DMS53 treated with DMSO at 0.1 percent for 48 hours (cell line): ENCODE measurements at regions not wholly inside any gene's neighbourhood (a gene's known extent, or its start where the extent isn't known, plus 50 kb on each side); places are given as distances from the start of the nearest gene placed in this dataset.
"Not testable (repeated sequence)": the region's sequence is repeated elsewhere in the genome, so short reads cannot be mapped to it uniquely, and the experiment has no call there.

Source experiments
- DNase-seq: peaks from one replicate; lab custom pipeline; 2025; ENCODE audit not compliant: unreplicated experiment; lab: John Stamatoyannopoulos, UW

DNA sequence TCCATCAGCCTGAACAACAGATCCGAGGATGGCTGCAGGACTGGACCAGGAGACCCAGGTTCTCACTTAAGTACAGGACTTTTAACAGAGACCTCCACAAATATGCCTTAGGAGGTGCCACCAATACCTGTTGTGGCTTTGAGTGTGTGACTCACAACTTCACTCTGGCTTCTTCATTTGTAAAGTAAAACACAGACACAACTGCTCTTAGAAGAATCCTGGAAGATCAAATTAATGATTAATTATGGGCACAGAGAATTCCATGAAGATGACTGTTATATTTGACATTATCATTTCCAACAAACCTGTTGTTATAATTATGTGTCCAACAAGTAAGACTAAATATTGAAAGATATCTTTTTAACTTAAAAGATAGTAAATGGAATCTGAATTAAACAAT lies 481.4 kb upstream of the KLHL29 start:
- no peak for DNase-seq

DNA sequence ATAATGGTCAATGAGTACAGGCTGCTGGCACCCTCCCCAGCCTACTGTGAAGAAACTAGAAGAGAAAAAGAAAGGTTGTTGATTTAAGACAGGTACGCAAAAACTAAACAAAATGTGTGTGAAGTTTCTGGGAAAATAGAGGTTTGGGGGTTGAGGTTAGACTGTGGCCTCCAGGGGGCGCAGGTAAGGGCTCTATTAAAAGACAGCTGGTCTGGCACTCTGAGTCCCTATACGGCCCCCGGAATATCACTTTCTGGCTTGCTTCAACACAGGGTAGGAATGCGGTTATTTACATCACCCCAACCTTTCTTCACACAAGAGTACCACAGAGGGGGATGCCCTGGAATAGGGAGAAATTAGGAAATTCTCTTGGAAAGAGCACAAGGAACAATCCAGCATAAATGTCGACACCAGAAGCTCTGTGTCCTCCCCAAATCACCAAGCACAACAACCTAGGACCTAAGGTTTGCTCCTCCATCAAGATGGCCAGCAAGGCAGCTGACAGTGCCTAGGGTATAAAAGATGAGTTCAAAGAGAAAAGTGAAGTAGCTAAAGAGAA lies 480.8 kb upstream of the KLHL29 start:
- peak; percentile 1 for DNase-seq

DNA sequence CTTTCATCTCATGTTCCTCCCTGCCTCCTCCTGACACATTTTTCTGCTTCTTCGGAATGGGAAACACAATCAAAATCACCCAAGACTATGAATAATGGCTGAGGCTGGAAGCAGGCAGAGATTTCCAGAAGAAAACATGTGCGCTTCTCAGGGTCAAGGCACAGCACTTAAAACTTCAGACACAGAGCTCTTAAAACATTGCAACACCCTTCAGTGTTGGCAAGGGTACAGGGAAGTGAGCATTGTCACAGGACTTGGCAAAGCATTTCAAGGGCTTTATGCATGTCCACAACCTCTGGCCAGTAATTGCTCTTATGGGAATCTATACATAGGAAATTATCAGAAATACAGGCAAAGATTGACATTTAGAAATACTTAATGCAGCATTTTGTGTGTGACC lies 477.6 kb upstream of the KLHL29 start:
- no peak for DNase-seq

DNA sequence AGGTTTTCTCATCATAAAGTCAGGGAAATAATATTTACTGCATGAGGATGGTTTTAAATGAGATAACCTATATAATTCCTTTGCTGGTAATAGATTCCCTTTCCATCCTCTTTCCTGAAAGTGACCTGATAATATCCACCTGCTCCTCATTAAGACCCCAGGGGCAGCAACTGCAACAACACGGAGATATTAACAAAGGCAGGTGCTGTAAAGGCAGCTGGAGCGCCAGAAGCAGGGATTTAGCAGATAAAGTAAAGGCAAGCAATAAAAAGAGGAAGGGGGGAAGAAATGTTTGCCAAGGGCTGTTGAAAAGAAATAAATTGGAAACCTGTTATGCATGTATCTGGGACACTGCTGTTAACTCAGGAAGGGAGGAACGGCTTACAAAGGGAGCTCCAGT lies 472.6 kb upstream of the KLHL29 start:
- no peak for DNase-seq

DNA sequence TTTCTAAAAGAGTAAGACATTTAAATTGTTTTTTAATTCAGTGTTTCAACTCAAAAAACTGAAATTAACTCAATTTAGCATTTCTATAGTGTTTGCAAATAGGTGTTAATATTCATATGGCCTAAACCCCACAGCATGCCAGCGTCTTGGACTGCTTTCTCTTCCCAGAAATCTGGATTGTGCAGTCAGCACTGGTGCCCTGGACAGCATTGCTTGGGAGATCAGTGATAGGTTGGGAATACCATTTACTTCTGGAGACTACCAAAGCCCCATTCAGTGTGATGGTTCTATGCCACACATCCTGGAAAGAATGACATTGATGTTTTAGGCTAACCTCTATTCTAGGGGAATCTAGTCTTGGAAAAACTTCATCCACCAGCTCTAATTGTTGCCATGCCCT lies 455.0 kb upstream of the KLHL29 start:
- DNase-seq, result no peak

DNA sequence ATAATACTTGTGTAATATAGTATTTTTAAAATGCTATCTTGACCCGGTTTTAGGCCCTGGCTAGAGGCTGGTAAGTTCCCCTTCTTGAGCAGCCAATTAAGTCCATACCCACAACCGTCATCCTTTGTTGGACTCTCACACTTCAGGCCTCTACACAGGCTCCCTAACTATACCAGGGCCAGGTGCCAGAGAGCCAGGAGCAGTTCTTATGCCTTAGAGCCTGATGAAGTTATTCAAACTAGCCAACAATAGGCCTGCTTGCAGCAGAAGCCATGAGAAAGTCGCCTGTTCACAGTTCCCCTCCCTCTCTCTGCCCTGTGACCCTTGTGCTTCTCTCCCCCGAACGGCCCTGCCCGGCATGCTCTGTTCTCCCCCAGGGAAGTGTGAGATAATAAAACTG lies 454.2 kb upstream of the KLHL29 start:
- DNase-seq, result no peak

DNA sequence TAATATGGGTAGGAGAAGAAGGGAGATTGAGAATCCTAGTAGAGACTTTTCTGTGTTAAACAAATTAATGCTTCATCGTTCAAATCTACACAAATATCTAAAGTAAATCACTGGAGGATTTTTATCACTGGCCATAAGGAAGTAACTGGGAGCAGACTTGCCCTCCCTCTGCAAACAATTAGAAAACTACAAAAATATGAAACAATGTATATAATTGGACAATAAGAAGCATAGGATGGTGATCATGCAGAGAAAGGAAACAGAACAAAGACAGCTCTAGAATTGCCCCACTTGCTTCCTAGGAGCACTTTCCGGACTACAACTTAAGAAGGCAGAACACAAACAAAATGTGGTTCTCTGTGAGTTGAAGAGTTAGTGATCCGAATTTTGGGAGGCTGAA lies 452.7 kb upstream of the KLHL29 start:
- DNase-seq, result no peak

DNA sequence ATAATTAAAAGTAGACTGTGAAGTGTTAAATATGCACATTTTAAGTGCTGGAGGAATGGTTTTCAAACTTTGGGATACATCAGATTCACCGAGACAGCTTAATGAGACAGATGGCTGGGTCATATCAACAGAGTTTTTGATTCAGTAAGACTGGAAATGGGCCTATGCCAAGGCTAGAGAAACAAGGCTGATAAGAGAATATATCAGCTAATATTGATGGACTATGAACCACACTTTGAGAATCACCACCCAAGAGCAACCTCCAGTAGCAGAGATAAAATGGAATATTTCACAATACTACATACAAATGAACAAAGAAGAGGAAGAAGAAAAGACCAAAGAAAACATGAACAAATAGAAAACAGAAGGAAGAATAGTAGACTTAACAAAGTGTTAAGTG lies 450.2 kb upstream of the KLHL29 start:
- no peak for DNase-seq

DNA sequence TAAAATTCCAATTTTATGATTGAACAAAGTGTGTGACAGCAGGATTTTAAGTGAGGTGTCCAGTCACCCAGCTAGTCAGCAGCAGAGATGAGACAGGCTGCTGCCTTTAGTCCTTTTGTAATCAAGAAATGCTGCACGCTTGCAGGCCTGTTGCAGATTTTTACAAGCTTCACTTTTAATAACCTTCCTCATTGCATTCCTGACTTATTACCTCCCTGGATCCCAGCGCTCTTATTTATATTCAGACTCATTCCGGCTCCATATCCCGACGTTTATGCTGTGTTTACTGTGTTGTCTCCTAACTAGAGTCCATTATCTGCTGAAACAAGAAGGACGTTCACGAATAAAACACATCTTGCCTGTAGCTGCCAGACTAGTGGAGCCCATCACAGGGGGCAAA lies 442.5 kb upstream of the KLHL29 start:
- no peak for DNase-seq

DNA sequence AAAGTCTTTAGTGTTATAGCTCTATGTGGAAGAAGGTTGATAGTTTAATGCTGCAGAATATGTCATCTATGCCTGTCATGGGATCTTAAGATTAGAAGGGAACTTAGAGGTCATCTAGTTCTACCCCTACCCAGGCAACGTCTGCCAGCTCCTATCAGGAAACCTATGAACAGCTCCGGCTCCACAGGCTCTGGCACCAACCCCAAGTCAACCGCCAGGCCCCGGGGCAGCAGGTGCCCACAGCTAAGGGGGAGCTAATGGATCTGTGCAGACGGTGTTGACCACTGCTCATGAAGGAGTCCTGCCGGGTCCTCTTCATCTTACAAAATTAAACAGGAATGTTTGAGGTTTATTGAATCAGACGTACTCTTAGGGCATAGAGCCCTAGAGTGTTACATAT lies 440.8 kb upstream of the KLHL29 start:
- no peak for DNase-seq

DNA sequence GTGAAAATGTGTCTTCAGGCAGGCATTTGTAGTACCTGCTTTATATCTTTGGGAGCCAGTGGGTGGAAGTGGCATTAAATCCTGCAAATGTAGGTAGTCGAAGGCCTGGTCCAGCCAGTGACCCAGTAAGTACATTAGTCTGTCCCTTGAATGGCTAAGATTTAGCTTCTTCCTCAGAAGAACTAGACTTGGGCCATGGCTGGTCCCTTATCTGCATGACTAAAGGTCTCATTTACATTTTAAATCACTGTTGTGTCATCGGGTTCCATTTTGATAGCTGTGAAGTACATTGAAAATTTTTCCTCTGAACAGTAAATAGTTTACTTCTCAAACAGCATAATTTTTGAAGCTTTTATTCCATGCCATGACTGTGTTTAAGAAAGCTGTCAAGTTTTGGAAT lies 438.4 kb upstream of the KLHL29 start:
- no peak for DNase-seq

DNA sequence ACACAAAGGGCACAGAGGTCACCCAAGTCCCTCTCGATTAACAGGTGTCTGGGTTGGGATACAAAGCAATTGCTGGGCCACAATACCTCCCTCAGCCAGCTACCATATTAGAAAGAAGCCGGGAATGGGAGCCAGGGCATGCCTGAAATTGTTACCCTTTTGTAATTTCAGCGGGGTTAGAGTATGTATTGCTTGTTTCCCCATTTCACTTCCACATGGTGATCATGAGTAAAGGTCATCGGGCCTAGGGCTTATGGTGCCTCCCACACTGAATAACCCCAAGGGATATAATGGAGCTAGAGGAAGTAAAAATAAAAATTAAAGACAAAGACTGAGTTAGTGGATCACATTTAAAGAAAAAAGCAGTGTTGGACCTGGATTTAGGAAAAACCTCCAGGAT lies 437.2 kb upstream of the KLHL29 start:
- DNase-seq, result no peak

DNA sequence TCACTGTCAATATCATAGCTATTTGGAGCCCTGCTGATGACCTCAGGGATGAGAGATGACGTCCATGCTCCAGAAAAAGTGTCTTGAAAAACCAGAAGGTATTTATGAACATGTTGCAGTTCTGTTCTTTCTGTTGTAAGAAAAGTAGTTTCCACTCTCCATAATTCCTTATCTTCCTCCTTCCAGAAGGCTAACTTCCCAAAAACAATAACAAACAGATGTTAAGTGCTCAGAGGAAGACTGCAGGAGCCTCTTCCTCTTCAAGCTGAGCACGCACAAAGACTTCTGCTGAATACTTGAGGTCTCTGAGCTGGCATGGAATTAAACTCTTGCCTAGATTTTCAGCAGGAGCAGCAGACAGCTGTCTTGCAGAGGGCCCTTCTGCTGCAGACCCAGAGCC lies 434.5 kb upstream of the KLHL29 start:
- no peak for DNase-seq

DNA sequence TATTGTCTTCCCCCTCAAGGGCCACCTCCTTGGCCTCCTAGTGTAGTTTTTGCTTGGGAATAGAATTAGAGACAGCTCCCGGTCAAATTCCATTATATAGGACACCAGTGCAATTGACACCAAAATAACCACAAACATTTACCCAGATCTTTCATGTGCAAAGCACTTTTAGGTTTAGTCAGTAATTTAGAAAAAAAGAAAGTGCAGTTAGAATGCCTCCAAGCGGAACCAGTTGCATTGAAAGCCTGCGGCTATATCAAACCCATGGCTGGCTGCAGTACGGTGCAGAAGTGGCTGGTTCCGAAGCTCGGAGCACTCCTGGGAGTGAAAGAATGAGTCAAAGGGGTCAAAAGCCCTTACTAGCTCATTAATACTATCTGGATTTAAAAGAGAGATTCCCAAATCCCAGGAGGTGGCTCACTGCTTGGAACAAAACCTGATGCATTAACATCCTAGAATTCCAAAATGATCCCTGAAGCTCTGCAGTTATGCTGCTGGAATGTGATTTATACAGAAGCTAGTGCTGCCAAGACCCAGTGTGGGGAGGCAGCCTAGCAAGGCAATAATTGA lies 432.2 kb upstream of the KLHL29 start:
- no peak for DNase-seq

DNA sequence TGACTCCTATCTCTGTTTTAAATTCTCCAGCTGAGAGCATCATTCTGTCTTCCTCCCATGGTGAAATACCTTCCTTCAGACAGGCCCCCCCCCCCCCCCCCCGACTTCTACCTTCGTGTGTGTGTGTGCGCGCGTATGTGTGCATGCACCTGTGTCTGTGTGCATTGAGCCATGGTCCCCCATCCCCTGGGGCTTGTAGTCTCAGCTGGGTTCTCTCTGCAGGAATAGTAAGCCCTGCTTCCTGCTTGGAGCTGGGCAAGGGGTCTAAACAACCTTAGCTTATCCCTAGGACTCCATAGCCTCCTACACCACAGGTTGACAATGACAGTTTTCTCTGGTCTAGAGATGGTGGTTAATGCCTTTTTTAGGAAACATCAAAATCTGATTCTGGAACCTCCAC lies 427.5 kb upstream of the KLHL29 start:
- no peak for DNase-seq

DNA sequence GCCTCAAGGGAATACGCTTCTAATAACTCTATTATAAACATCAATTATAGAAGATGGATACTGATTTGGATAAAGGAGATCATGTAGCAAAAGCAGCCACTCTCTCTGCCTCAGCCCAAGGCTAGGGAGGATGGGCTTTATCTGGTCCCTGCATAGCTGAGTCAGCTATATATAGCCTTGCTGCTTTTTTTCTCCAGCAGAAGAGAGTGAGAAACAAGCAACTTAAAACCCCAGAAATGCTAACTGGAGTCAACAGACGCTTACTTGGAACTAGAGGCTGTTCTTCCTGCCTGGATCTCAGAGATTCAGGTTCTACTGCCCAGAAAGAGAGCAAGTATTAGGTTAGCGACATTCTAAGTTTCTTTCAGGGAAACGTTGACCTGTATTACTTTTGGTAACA lies 426.7 kb upstream of the KLHL29 start:
- DNase-seq, result no peak

DNA sequence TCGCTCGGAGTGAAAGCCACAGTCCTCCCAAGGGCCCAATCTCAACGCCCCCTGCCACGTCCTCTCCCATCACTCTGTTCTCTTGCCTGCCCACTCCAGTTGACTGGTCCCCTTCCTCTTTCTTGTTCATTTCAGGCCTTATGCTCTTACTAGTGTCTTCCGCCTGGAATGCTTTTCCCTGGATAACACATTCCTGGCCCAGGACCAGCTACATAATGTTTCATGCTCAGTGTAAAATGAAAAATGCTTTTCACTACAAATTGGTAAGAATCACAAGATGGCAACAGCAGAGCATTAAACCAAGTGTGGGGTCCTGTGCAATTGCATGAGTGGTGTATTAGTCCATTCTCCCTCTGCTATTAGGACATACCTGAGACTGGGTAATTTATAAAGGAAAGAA lies 417.2 kb upstream of the KLHL29 start:
- DNase-seq, result no peak

DNA sequence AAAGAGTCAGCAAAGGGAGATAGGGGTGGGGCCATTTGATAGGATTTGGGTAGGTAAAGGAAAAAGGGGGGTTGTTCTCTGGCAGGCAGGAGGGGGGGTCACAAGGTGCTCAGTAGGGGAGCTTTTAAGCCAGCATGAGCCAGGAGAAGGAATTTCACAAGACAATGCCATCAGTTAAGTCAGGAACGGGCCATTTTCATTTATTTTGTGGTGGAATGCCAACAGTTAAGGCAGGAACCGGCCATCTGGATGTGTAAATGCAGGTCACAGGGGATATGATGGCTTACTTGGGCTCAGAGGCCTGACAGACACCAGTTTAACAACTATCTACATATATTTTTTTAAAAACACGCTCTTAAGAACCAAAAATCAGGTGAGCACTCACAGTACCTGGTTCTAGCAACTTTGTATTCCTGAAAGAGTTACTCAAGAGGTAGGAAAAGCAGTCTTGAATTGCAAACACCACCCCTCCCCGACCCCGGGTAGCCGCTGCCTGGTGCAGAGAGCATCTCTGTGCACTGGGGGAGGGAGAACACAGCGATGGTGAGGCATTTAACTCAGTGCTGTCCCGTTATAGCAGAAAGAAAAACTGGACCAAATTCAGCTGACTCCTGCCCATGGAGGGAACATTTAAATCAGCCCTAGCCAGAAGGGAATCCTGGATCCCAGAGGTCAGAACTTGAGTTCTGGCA lies 414.5 kb upstream of the KLHL29 start:
- no peak for DNase-seq

DNA sequence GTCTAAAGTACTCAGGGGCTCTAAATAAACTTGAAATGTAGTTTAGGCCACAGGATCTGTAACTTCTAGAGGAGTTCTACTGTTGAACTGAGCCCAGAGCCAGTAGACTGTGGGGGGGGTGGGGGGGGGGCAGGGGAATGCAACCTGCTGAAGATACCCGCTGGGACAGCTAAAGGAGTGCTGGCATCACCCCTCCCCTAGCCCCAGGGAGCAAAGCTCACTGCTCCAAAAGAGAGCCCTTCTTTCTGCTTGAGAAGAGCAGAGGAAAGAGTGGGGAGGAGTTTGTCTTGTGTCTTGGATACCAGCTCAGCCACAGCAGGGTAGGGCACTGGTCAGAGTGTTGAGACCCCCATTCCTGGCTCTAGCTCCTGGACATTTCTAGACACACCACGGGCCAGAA lies 414.0 kb upstream of the KLHL29 start:
- DNase-seq, result no peak

DNA sequence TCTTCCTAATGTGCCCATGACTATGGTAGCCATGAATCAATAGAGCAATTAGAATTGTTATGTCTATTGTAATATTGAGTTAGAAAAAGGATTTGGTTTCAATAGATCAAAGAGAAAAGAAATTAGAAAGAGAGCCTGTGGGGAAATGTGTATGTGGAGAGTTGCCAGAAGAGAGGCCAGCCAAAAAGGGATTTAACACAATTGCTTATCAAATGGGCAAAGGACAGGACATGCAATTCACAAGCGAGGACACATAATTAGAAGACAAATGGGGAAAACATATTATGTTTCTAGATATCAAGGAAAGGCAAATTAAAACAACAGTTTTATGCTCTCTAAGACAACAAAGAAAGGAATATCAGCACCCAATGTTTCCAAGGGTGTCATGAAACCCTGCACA lies 403.2 kb upstream of the KLHL29 start:
- no peak for DNase-seq

DNA sequence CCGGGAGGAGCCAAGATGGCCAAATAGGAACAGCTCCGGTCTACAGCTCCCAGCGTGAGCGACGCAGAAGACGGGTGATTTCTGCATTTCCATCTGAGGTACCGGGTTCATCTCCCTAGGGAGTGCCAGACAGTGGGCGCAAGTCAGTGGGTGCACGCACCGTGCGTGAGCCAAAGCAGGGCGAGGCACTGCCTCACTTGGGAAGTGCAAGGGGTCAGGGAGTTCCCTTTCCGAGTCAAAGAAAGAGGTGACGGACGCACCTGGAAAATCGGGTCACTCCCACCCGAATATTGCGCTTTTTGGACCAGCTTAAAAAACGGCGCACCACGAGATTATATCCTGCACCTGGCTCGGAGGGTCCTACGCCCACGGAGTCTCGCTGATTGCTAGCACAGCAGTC lies 400.8 kb upstream of the KLHL29 start:
- DNase-seq, result not testable (repeated sequence)

DNA sequence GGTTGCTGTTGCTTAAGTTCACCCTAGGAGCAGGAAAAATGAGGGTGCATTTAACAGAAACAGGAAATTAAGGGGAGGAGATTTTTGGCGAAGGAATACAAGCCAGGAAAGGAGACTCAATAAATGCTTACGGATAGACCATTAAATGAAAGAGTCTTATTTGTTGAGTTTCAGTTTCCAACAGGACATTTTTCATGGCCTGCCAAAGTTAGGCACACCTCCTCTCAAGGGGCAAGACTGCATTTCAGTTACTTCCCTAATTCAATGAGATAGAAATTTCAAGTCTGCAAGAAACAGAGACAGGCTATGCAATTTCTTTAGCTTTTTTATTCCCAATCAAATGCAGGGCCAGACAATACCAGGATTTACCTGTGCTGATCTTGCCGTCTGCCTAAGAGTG lies 394.7 kb upstream of the KLHL29 start:
- DNase-seq, result no peak

DNA sequence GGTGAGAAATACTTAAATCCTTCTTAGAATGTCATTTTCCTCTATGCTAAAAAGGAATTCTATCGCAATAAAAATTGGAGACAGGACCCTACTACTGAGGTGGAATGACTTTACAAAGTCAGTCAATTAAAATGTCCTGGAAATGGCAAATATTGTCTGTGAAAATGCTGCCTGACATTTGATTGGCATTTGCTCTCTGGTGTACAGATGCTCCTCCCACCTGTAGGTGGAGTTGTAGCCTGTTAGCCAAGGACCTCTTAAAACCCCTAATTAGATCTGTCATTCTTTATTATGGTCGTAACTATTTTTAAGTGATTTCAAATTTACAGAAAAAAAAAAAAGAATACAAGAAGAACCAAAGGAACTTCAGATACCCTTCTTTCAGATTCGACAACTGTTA lies 393.1 kb upstream of the KLHL29 start:
- no peak for DNase-seq
